ENCODE measurements at regions not wholly inside any gene's neighbourhood (a gene's known extent, or its start where the extent isn't known, plus 50 kb on each side); places are given as distances from the start of the nearest gene placed in this dataset.

GRCh38 chr3:110491413-110491812, 580.2 kb upstream of the NECTIN3 start:
- H3K27me3 ChIP-seq (replicated peaks; ENCODE audit: control insufficient read depth, insufficient read depth, low read length): no peaks in the 10 kb centered on the region
- TF ChIP-seq CTCF (IDR thresholded peaks at IDR 0.05; ENCODE audit: insufficient read depth, low read length, poor library complexity, severe bottlenecking): no peak
- no peak for DNase-seq (ENCODE audit: extremely low read depth, insufficient read length)
- H3K4me3 ChIP-seq (replicated peaks; ENCODE audit: low read depth, low read length): no peak overlapping the region
- H3K36me3 ChIP-seq (ENCODE audit: control insufficient read depth, insufficient read depth, low read length): no peaks in the 10 kb centered on the region

GRCh38 chr3:110492876-110493275, 578.7 kb upstream of the NECTIN3 start:
- H3K36me3 ChIP-seq (ENCODE audit: control insufficient read depth, insufficient read depth, low read length): no peaks in the 10 kb centered on the region
- DNase-seq (ENCODE audit: extremely low read depth, insufficient read length): no peak
- no peaks in the 10 kb centered on the region for H3K27me3 ChIP-seq (replicated peaks; ENCODE audit: control insufficient read depth, insufficient read depth, low read length)
- H3K4me3 ChIP-seq (replicated peaks; ENCODE audit: low read depth, low read length): no peak overlapping the region
- TF ChIP-seq CTCF (IDR thresholded peaks at IDR 0.05; ENCODE audit: insufficient read depth, low read length, poor library complexity, severe bottlenecking): no peak

GRCh38 chr3:110493438-110494092, 578.1 kb upstream of the NECTIN3 start:
- Histone ChIP-seq H3K36me3 (ENCODE audit: control insufficient read depth, insufficient read depth, low read length) (no peaks in the 10 kb centered on the region), H3K4me3 (replicated peaks; ENCODE audit: low read depth, low read length) (no peak overlapping the region), H3K27me3 (replicated peaks; ENCODE audit: control insufficient read depth, insufficient read depth, low read length) (no peaks in the 10 kb centered on the region)
- no peak for DNase-seq (ENCODE audit: extremely low read depth, insufficient read length)
- no peak for TF ChIP-seq CTCF (IDR thresholded peaks at IDR 0.05; ENCODE audit: insufficient read depth, low read length, poor library complexity, severe bottlenecking)

- DNase-seq (ENCODE audit: extremely low read depth, insufficient read length): no peak
- no peak overlapping the region for H3K4me3 ChIP-seq (replicated peaks; ENCODE audit: low read depth, low read length)
- TF ChIP-seq CTCF (IDR thresholded peaks at IDR 0.05; ENCODE audit: insufficient read depth, low read length, poor library complexity, severe bottlenecking): no peak
- no peaks in the 10 kb centered on the region for H3K36me3 ChIP-seq (ENCODE audit: control insufficient read depth, insufficient read depth, low read length)
- no peaks in the 10 kb centered on the region for H3K27me3 ChIP-seq (replicated peaks; ENCODE audit: control insufficient read depth, insufficient read depth, low read length)
These were observed 577.5 kb upstream of the NECTIN3 start for GRCh38 chr3:110494093-110494490.

GRCh38 chr3:110494728-110495127, 576.9 kb upstream of the NECTIN3 start:
- Histone ChIP-seq H3K4me3 (replicated peaks; ENCODE audit: low read depth, low read length) (no peak overlapping the region), H3K27me3 (replicated peaks; ENCODE audit: control insufficient read depth, insufficient read depth, low read length) (no peaks in the 10 kb centered on the region), H3K36me3 (ENCODE audit: control insufficient read depth, insufficient read depth, low read length) (no peaks in the 10 kb centered on the region)
- no peak for DNase-seq (ENCODE audit: extremely low read depth, insufficient read length)
- no peak for TF ChIP-seq CTCF (IDR thresholded peaks at IDR 0.05; ENCODE audit: insufficient read depth, low read length, poor library complexity, severe bottlenecking)
